ENCODE measurements at regions not wholly inside any gene's neighbourhood (a gene's known extent, or its start where the extent isn't known, plus 50 kb on each side); places are given as distances from the start of the nearest gene placed in this dataset.

DNA sequence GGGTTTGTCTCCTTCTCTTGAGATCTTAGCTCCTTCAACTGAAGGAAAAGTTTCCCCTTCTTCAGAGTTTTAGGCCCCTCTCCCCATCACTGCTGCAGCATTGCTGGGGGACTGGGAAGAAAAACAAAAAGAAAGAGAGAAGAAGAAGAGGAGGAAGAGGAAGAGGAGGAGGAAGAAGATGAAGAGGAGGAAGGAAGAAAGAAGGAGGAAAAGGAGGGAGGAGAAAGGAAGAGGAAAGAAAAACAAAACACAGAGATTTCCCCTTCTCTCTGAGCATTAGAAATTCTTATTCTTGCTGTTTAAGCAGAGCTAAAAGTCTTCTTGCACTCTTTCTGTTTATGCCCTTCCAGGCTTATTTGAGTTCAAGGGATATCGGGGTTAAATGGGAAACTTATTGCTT lies 219.8 kb upstream of the AMIGO2 start:
- CTCF ChIA-PET: no interaction called here

More for the DNA sequence above, 219.8 kb upstream of the AMIGO2 start:
- H3K14ac ChIP-seq (replicated peaks; ENCODE audit: low read depth, low read length): no peak overlapping the region
- DNase-seq (no peak), ATAC-seq (ENCODE audit: low read depth) (no peak)
- no CpG with 5 or more reads among the region's 1 CpG for WGBS, 2 experiments (ENCODE audit: extremely low coverage in 2 of 2, insufficient read length in 1 of 2)
- H2BK20ac ChIP-seq (ENCODE audit: low read depth, low read length): no peak overlapping the region
- no peak overlapping the region for H2BK5ac ChIP-seq (ENCODE audit: low read depth, low read length, poor library complexity, severe bottlenecking)
- no peak overlapping the region for H3K4me3 ChIP-seq (ENCODE audit: insufficient read depth, low read depth, low read length)
- H4K8ac ChIP-seq (ENCODE audit: low read depth in 2 of 2, low read length in 2 of 2): no peak overlapping the region
- no TSS peak for BruUV-seq (replicated peaks)
- in situ Hi-C loops (cut with MboI; ENCODE audit: low sequenced_read_pairs) (no loop called here), dilution Hi-C loops (cut with HindIII; ENCODE audit: low sequenced_read_pairs, unreplicated experiment) (no loop called here), intact Hi-C loops (cut with micrococcal nuclease) (no loop called here)
- no peaks in the 10 kb centered on the region for H3K36me3 ChIP-seq (ENCODE audit: control insufficient read depth, insufficient read depth, low read length)
- H3K4ac ChIP-seq (ENCODE audit: low read depth, low read length): no peak overlapping the region
- no peak overlapping the region for H3K9ac ChIP-seq (ENCODE audit: low read depth, low read length)
- no peaks in the 10 kb centered on the region for H4K20me1 ChIP-seq (ENCODE audit: insufficient read depth, low read length)
- H2AFZ ChIP-seq (replicated peaks; ENCODE audit: low read length, poor library complexity): no peak overlapping the region
- H2BK120ac ChIP-seq (ENCODE audit: low read depth, low read length): peak overlapping the region; percentile 24; the same call in 1 of the 2 replicates
- H3K23ac ChIP-seq (ENCODE audit: low read depth, low read length): no peak overlapping the region
- no peak overlapping the region for H3K27ac ChIP-seq (ENCODE audit: insufficient read depth, low read length)
- H2AK9ac ChIP-seq (replicated peaks; ENCODE audit: low read depth, low read length, poor library complexity): no peak overlapping the region
- no peak overlapping the region for H3K56ac ChIP-seq (ENCODE audit: extremely low read depth, insufficient read depth, low read length)
- no peaks in the 10 kb centered on the region for H3K79me1 ChIP-seq (ENCODE audit: low read depth in 1 of 2, low read length in 2 of 2)
- H3K9me1 ChIP-seq (ENCODE audit: insufficient read depth, low read length): peaks cover 7% of the 10 kb centered on the region
- TF ChIP-seq POLR2A (IDR thresholded peaks at IDR 0.05; ENCODE audit: low read depth, low read length): no peak
- no peak for TF ChIP-seq CHD1 (IDR thresholded peaks at IDR 0.05; ENCODE audit: low read depth, low read length)
- no peak for TF ChIP-seq RFX5 (IDR thresholded peaks at IDR 0.05; ENCODE audit: low read depth, low read length)
- no peak for TF ChIP-seq MAZ (IDR thresholded peaks at IDR 0.05; ENCODE audit: borderline replicate concordance, low read depth, low read length)
- no peak for TF ChIP-seq MAFK (IDR thresholded peaks at IDR 0.05; ENCODE audit: low read depth, low read length)
- TF ChIP-seq, protein P1, sequence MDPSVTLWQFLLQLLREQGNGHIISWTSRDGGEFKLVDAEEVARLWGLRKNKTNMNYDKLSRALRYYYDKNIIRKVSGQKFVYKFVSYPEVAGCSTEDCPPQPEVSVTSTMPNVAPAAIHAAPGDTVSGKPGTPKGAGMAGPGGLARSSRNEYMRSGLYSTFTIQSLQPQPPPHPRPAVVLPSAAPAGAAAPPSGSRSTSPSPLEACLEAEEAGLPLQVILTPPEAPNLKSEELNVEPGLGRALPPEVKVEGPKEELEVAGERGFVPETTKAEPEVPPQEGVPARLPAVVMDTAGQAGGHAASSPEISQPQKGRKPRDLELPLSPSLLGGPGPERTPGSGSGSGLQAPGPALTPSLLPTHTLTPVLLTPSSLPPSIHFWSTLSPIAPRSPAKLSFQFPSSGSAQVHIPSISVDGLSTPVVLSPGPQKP (IDR thresholded peaks at IDR 0.05; ENCODE audit: borderline replicate concordance, low read depth, low read length): no peak
- TF ChIP-seq, protein P2, sequence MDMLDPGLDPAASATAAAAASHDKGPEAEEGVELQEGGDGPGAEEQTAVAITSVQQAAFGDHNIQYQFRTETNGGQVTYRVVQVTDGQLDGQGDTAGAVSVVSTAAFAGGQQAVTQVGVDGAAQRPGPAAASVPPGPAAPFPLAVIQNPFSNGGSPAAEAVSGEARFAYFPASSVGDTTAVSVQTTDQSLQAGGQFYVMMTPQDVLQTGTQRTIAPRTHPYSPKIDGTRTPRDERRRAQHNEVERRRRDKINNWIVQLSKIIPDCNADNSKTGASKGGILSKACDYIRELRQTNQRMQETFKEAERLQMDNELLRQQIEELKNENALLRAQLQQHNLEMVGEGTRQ (IDR thresholded peaks at IDR 0.05; ENCODE audit: low read depth, low read length): no peak
- no peaks in the 10 kb centered on the region for H3K9me3 ChIP-seq (ENCODE audit: control insufficient read depth, insufficient read depth, low read length)
- no peaks in the 10 kb centered on the region for H3K27me3 ChIP-seq (ENCODE audit: control insufficient read depth, insufficient read depth, low read length)
- no peak overlapping the region for H3K4me2 ChIP-seq (ENCODE audit: low read depth, low read length)
- H2BK15ac ChIP-seq (ENCODE audit: low read depth, low read length): no peak overlapping the region; the same call in 2 of the 3 replicates
- no peak overlapping the region for H2AK5ac ChIP-seq (ENCODE audit: low read depth, low read length)
- POLR2A ChIA-PET (ENCODE audit: unreplicated experiment): no interaction called here
- H4K5ac ChIP-seq (ENCODE audit: low read depth, low read length): no peak overlapping the region
- no peak overlapping the region for H4K91ac ChIP-seq (ENCODE audit: insufficient read depth, low read depth, low read length)
- peaks cover 7% of the 10 kb centered on the region for H3K4me1 ChIP-seq (ENCODE audit: control insufficient read depth, insufficient read depth, low read length)
- H3K18ac ChIP-seq (ENCODE audit: low read depth, low read length): no peak overlapping the region
